ENCODE measurements at regions not wholly inside any gene's neighbourhood (a gene's known extent, or its start where the extent isn't known, plus 50 kb on each side); places are given as distances from the start of the nearest gene placed in this dataset.

DNA sequence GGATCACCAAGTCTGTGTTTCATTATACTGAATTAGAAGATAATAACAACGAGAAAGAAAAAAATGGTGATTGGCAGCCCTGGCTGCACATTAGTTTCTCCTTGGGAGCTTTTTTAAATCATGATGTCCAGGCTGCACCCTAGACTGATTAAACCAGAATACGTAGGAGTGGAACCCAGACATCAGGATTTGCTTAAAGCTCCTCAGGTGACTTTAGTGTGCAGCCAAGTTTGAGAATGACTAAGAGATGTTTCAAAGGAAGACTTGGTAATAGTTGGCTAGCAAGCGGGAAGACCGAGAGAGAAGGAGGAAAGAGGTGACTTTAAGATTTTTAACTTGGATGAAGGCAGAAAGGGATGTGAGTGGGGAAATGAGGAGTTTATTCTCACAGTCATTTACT lies 71.4 kb upstream of the SERP2 start:
- ChIA-PET CTCF (ENCODE audit: partially characterized antibody) (interaction anchor here (0.7 kb wide), 1 partner anchor 9 kb away, joined by 3 read pairs; no protein-coding TSS in a partner anchor), POLR2A (ENCODE audit: partially characterized antibody) (interaction anchor here (1.6 kb wide), 1 partner anchor 133 kb away, joined by 3 read pairs; no protein-coding TSS in a partner anchor)
- DNase-seq (ENCODE audit: low read depth in 1 of 2, low spot score in 2 of 2) (no peak), FAIRE-seq (no peak)
- no peak overlapping the region for H3K9ac ChIP-seq (replicated peaks in 1 of 4; ENCODE audit: extremely low read depth in 1 of 4, low read depth in 3 of 4, low read length in 3 of 4)
- H2AK5ac ChIP-seq (ENCODE audit: low read depth, low read length): no peak overlapping the region
- no peaks in the 10 kb centered on the region; a peak in 1 of 8 replicates for H3K36me3 ChIP-seq (ENCODE audit: control insufficient read depth in 2 of 4, insufficient read depth in 4 of 4, low read length in 3 of 4)
- H2BK5ac ChIP-seq (ENCODE audit: low read depth, low read length): no peak overlapping the region
- no peak overlapping the region for H4K5ac ChIP-seq (ENCODE audit: insufficient read length, low read depth, low read length)
- H3K79me1 ChIP-seq (ENCODE audit: low read depth, low read length): no peaks in the 10 kb centered on the region
- H3K23ac ChIP-seq (ENCODE audit: insufficient read length): no peak overlapping the region
- H3K4ac ChIP-seq (replicated peaks; ENCODE audit: insufficient read length, low read depth, low read length): no peak overlapping the region
- H3K4me1 ChIP-seq (replicated peaks in 1 of 4; ENCODE audit: control insufficient read depth in 3 of 4, insufficient read depth in 4 of 4, low read length in 3 of 4): peaks cover 6 to 14% (median 12%) of the 10 kb centered on the region in 4 experiments; a peak in 6 of 7 replicates
- no peak overlapping the region for H3K4me2 ChIP-seq (ENCODE audit: insufficient read depth in 1 of 2, low read depth in 2 of 2, low read length in 2 of 2)
- H2AFZ ChIP-seq (ENCODE audit: low read length): no peak overlapping the region
- H3K79me2 ChIP-seq (ENCODE audit: control insufficient read depth in 1 of 2, insufficient read depth in 2 of 2, low read length in 2 of 2): no peaks in the 10 kb centered on the region
- H3K23me2 ChIP-seq (ENCODE audit: low read depth, low read length): peaks cover 7% of the 10 kb centered on the region; the same call in 1 of the 2 replicates
- no peaks in the 10 kb centered on the region for H3K9me3 ChIP-seq (ENCODE audit: insufficient read depth in 2 of 2, low read depth in 1 of 2, low read length in 1 of 2)
- no peak overlapping the region for H2BK120ac ChIP-seq (replicated peaks; ENCODE audit: low read depth, low read length)
- WGBS, 2 experiments (ENCODE audit: extremely low coverage in 1 of 2, insufficient coverage in 1 of 2, insufficient read length in 1 of 2, insufficient replicate concordance in 2 of 2, low coverage in 1 of 2, low lambda C conversion rate in 2 of 2, missing lambda C conversion rate in 1 of 2): 94% methylated on average over 4 of the region's 4 CpGs; no CpG with 5 or more reads in 1 of the 2 experiments
- no peak overlapping the region for H3K18ac ChIP-seq (ENCODE audit: extremely low read depth, low read length)
- peaks cover 0 to 11% (median 6%) of the 10 kb centered on the region in 4 experiments; a peak in 5 of 7 replicates for H3K27me3 ChIP-seq (replicated peaks in 1 of 4; ENCODE audit: control insufficient read depth in 3 of 4, extremely low read depth in 1 of 4, insufficient read depth in 3 of 4, low read length in 3 of 4)
- H2BK15ac ChIP-seq (ENCODE audit: low read length): no peak overlapping the region
- no peak overlapping the region for H2BK12ac ChIP-seq (ENCODE audit: low read depth, low read length)
- H4K8ac ChIP-seq (ENCODE audit: extremely low read depth, insufficient read depth, low read length): no peak overlapping the region
- H3K4me3 ChIP-seq (ENCODE audit: extremely low read depth in 1 of 4, insufficient read depth in 2 of 4, low read depth in 3 of 4, low read length in 4 of 4): no peak overlapping the region
- H3K27ac ChIP-seq (ENCODE audit: low read depth, low read length): no peak overlapping the region
- no peak overlapping the region for H4K91ac ChIP-seq (replicated peaks; ENCODE audit: insufficient read length, low read length)
- no peaks in the 10 kb centered on the region for H4K20me1 ChIP-seq (replicated peaks in 1 of 2; ENCODE audit: control insufficient read depth in 1 of 2, insufficient read depth in 2 of 2, low read length in 2 of 2)
- no peak overlapping the region for H3K14ac ChIP-seq (ENCODE audit: insufficient read length)
- no peak overlapping the region for H2BK20ac ChIP-seq (ENCODE audit: low read length)
- no peak overlapping the region for H3K56ac ChIP-seq (replicated peaks; ENCODE audit: insufficient read length, low read depth, low read length)
- TF ChIP-seq ASH2L (IDR thresholded peaks at IDR 0.05; ENCODE audit: low read length) (no peak), NRF1 (IDR thresholded peaks at IDR 0.05; ENCODE audit: low read depth, low read length) (no peak), CREB1 (IDR thresholded peaks at IDR 0.05) (no peak), SUZ12 (IDR thresholded peaks at IDR 0.05; ENCODE audit: low read length) (no peak), ATF2 (IDR thresholded peaks at IDR 0.05; ENCODE audit: low read length) (no peak), TAF1 (IDR thresholded peaks at IDR 0.05; ENCODE audit: low read depth, low read length) (no peak), SP4 (IDR thresholded peaks at IDR 0.05; ENCODE audit: low read length) (no peak), RXRA (IDR thresholded peaks at IDR 0.05; ENCODE audit: insufficient read depth, low read depth, low read length) (no peak), TCF12 (IDR thresholded peaks at IDR 0.05; ENCODE audit: low read depth, low read length) (no peak), JUND (IDR thresholded peaks at IDR 0.05; ENCODE audit: low read length) (no peak), JUN (IDR thresholded peaks at IDR 0.05; ENCODE audit: low read depth, low read length) (no peak), SIN3A (conservative IDR thresholded peaks at IDR 0.05 in 1 of 2, IDR thresholded peaks at IDR 0.05 in 1 of 2; ENCODE audit: low read depth in 1 of 2, low read length in 2 of 2) (no peak), MAFK (IDR thresholded peaks at IDR 0.05; ENCODE audit: low read depth, low read length) (no peak)
- TF ChIP-seq, protein P1, sequence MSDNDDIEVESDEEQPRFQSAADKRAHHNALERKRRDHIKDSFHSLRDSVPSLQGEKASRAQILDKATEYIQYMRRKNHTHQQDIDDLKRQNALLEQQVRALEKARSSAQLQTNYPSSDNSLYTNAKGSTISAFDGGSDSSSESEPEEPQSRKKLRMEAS (IDR thresholded peaks at IDR 0.05): no peak
